Lung (tissue), 11 donors: ENCODE measurements at regions not wholly inside any gene's neighbourhood (a gene's known extent, or its start where the extent isn't known, plus 50 kb on each side); places are given as distances from the start of the nearest gene placed in this dataset.

ENCODE experiments used
- ATAC-seq: fragments of 200-7000 bp; cut with Tn5 transposase; one replicate; pipeline ENCODE4 v1.9.1; 2020; ENCODE audit warnings: moderate number of reproducible peaks; ENCODE audit not compliant: insufficient read depth, low FRiP score
- DNase-seq, 3 donors: peaks; one replicate each; pipeline ENCODE4 v3.0.0-alpha.2; 2013 to 2017
- H3K27ac ChIP-seq, 2 donors: one replicate each; pipeline ENCODE4 v1.5.1; 2013; ENCODE audit warnings: mild to moderate bottlenecking in 2 of 2, moderate library complexity in 2 of 2, control low read depth in 1 of 2, inconsistent platforms in 1 of 2, low read depth in 1 of 2, low read length in 1 of 2
- H3K27me3 ChIP-seq, 3 donors: one replicate each; pipeline ENCODE4 v1.5.1; 2013; ENCODE audit warnings: low read length in 2 of 3; ENCODE audit not compliant: control insufficient read depth in 3 of 3, insufficient read depth in 3 of 3
- H3K36me3 ChIP-seq, 4 donors: one replicate each; pipeline ENCODE4 v1.5.1; 2013; ENCODE audit warnings: low read length in 4 of 4, mild to moderate bottlenecking in 1 of 4, moderate library complexity in 1 of 4; ENCODE audit not compliant: control insufficient read depth in 4 of 4, insufficient read depth in 4 of 4
- H3K4me1 ChIP-seq, 5 donors: one replicate each; pipeline ENCODE4 v1.5.1; 2013; ENCODE audit warnings: low read length in 5 of 5, mild to moderate bottlenecking in 2 of 5, moderate library complexity in 1 of 5; ENCODE audit not compliant: control insufficient read depth in 5 of 5, insufficient read depth in 5 of 5
- H3K4me3 ChIP-seq: one replicate; pipeline ENCODE4 v1.5.1; 2013; ENCODE audit warnings: mild to moderate bottlenecking, control low read depth, moderate library complexity
- H3K9ac ChIP-seq, 2 donors: one replicate each; pipeline ENCODE4 v1.5.1; 2013; ENCODE audit warnings: low read length in 2 of 2, control low read depth in 1 of 2; ENCODE audit not compliant: insufficient read depth in 1 of 2
- H3K9me3 ChIP-seq, 4 donors: one replicate each; pipeline ENCODE4 v1.5.1; 2013; ENCODE audit warnings: low read length in 3 of 4, mild to moderate bottlenecking in 1 of 4, moderate library complexity in 1 of 4; ENCODE audit not compliant: control insufficient read depth in 4 of 4, insufficient read depth in 3 of 4
- CTCF ChIP-seq: IDR thresholded peaks from 2 replicates; pipeline ENCODE4 v1.5.1; 2012; ENCODE audit warnings: mild to moderate bottlenecking; ENCODE audit errors: control extremely low read depth, extremely low read depth
- WGBS, 2 donors: extraction: QIAGEN DNeasy Blood & Tissue Kit; methylation state at CpG; one replicate each; pipeline ENCODE4 v1.1.7; 2013; 5-methylcytosine and 5-hydroxymethylcytosine counted together
- donor health status: control.
- donor health status: control.
- donor health status: Bipolar disorder and iron deficiency.
- donor health status: healthy.
- donor health status: DM: yes; HTN: yes; CAD: no.

GRCh38 chr9:109717342-109717741 lies 62.7 kb upstream of the PALM2AKAP2 start:
- H3K36me3 ChIP-seq, result no peaks in the 10 kb centered on the region
- no peak for TF ChIP-seq CTCF
- 68 to 77% methylated on average over 1 to 2 of the region's 2 CpGs for WGBS, 2 donors
- H3K4me1 ChIP-seq, result peaks cover 0 to 21% (median 0%) of the 10 kb centered on the region in 5 donors
- no peak overlapping the region for H3K9ac ChIP-seq
- DNase-seq (no peak), ATAC-seq (no peak)
- no peaks in the 10 kb centered on the region for H3K27me3 ChIP-seq
- H3K4me3 ChIP-seq, result no peak overlapping the region
- no peak overlapping the region for H3K27ac ChIP-seq
- H3K9me3 ChIP-seq, result peaks cover 0 to 2% (median 0%) of the 10 kb centered on the region in 4 donors

- H3K4me3 ChIP-seq, result no peak overlapping the region
- DNase-seq (peak in 2 of 3 donors; percentile 67 to 75), ATAC-seq (no peak)
- H3K4me1 ChIP-seq, result peaks cover 0 to 21% (median 0%) of the 10 kb centered on the region in 5 donors
- no peaks in the 10 kb centered on the region for H3K27me3 ChIP-seq
- H3K36me3 ChIP-seq, result no peaks in the 10 kb centered on the region
- no peak overlapping the region for H3K27ac ChIP-seq
- no peak for TF ChIP-seq CTCF
- 66 to 75% methylated on average over 3 of the region's 3 CpGs for WGBS, 2 donors
- H3K9ac ChIP-seq, result no peak overlapping the region
- peaks cover 0 to 2% (median 0%) of the 10 kb centered on the region in 4 donors for H3K9me3 ChIP-seq
These were observed 61.1 kb upstream of the PALM2AKAP2 start for GRCh38 chr9:109718861-109719260.

GRCh38 chr9:109721001-109721400 lies 59.0 kb upstream of the PALM2AKAP2 start:
- DNase-seq, result peak in 2 of 3 donors; percentile 51 to 68
- Histone ChIP-seq H3K4me3 (no peak overlapping the region), H3K4me1 (peaks cover 0 to 21% (median 0%) of the 10 kb centered on the region in 5 donors), H3K9me3 (peaks cover 0 to 2% (median 0%) of the 10 kb centered on the region in 4 donors), H3K27ac (no peak overlapping the region), H3K27me3 (no peaks in the 10 kb centered on the region), H3K36me3 (no peaks in the 10 kb centered on the region), H3K9ac (no peak overlapping the region)
- ATAC-seq, result no peak
- no peak for TF ChIP-seq CTCF
- 55 to 56% methylated on average over 2 of the region's 2 CpGs for WGBS, 2 donors

- H3K4me3 ChIP-seq, result no peak overlapping the region
- DNase-seq, result no peak
- H3K4me1 ChIP-seq, result peaks cover 0 to 21% (median 0%) of the 10 kb centered on the region in 5 donors
- no peaks in the 10 kb centered on the region for H3K27me3 ChIP-seq
- TF ChIP-seq CTCF, result no peak
- no peak overlapping the region for H3K27ac ChIP-seq
- ATAC-seq, result no peak
- WGBS, 2 donors, result 97 to 100% methylated on average over 1 of the region's 1 CpG
- no peaks in the 10 kb centered on the region for H3K36me3 ChIP-seq
- peaks cover 0 to 2% (median 0%) of the 10 kb centered on the region in 4 donors for H3K9me3 ChIP-seq
- no peak overlapping the region for H3K9ac ChIP-seq
These were observed 58.0 kb upstream of the PALM2AKAP2 start for GRCh38 chr9:109722007-109722406.
